ENCODE measurements at regions not wholly inside any gene's neighbourhood (a gene's known extent, or its start where the extent isn't known, plus 50 kb on each side); places are given as distances from the start of the nearest gene placed in this dataset.

DNA sequence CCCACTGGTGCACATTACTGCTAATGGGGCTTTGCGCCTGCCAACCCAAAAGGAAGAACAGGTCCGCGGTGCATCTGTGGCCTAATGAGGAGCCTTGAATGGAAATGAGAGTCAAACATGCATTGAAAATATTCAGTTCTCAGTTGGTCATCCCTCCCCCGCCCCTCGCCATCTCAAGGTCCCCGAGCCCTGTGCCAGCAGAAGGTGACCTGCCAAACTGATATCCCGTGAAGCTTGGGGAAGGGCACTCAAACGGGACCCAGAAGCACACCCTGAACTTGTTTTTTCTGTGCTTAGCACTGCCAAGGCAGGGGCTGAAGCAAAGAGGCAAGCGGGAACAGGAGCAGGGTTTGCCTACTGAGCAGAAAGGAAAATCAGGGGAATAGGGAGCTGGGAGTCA lies 67.9 kb upstream of the ZNF648 start:
- CTCF ChIA-PET (ENCODE audit: low intra/inter-chr PET ratio): no interaction called here
- TF ChIP-seq MBD1 (CRISPR knock-in tag; IDR thresholded peaks at IDR 0.05): no peak
- TF ChIP-seq, protein P1, sequence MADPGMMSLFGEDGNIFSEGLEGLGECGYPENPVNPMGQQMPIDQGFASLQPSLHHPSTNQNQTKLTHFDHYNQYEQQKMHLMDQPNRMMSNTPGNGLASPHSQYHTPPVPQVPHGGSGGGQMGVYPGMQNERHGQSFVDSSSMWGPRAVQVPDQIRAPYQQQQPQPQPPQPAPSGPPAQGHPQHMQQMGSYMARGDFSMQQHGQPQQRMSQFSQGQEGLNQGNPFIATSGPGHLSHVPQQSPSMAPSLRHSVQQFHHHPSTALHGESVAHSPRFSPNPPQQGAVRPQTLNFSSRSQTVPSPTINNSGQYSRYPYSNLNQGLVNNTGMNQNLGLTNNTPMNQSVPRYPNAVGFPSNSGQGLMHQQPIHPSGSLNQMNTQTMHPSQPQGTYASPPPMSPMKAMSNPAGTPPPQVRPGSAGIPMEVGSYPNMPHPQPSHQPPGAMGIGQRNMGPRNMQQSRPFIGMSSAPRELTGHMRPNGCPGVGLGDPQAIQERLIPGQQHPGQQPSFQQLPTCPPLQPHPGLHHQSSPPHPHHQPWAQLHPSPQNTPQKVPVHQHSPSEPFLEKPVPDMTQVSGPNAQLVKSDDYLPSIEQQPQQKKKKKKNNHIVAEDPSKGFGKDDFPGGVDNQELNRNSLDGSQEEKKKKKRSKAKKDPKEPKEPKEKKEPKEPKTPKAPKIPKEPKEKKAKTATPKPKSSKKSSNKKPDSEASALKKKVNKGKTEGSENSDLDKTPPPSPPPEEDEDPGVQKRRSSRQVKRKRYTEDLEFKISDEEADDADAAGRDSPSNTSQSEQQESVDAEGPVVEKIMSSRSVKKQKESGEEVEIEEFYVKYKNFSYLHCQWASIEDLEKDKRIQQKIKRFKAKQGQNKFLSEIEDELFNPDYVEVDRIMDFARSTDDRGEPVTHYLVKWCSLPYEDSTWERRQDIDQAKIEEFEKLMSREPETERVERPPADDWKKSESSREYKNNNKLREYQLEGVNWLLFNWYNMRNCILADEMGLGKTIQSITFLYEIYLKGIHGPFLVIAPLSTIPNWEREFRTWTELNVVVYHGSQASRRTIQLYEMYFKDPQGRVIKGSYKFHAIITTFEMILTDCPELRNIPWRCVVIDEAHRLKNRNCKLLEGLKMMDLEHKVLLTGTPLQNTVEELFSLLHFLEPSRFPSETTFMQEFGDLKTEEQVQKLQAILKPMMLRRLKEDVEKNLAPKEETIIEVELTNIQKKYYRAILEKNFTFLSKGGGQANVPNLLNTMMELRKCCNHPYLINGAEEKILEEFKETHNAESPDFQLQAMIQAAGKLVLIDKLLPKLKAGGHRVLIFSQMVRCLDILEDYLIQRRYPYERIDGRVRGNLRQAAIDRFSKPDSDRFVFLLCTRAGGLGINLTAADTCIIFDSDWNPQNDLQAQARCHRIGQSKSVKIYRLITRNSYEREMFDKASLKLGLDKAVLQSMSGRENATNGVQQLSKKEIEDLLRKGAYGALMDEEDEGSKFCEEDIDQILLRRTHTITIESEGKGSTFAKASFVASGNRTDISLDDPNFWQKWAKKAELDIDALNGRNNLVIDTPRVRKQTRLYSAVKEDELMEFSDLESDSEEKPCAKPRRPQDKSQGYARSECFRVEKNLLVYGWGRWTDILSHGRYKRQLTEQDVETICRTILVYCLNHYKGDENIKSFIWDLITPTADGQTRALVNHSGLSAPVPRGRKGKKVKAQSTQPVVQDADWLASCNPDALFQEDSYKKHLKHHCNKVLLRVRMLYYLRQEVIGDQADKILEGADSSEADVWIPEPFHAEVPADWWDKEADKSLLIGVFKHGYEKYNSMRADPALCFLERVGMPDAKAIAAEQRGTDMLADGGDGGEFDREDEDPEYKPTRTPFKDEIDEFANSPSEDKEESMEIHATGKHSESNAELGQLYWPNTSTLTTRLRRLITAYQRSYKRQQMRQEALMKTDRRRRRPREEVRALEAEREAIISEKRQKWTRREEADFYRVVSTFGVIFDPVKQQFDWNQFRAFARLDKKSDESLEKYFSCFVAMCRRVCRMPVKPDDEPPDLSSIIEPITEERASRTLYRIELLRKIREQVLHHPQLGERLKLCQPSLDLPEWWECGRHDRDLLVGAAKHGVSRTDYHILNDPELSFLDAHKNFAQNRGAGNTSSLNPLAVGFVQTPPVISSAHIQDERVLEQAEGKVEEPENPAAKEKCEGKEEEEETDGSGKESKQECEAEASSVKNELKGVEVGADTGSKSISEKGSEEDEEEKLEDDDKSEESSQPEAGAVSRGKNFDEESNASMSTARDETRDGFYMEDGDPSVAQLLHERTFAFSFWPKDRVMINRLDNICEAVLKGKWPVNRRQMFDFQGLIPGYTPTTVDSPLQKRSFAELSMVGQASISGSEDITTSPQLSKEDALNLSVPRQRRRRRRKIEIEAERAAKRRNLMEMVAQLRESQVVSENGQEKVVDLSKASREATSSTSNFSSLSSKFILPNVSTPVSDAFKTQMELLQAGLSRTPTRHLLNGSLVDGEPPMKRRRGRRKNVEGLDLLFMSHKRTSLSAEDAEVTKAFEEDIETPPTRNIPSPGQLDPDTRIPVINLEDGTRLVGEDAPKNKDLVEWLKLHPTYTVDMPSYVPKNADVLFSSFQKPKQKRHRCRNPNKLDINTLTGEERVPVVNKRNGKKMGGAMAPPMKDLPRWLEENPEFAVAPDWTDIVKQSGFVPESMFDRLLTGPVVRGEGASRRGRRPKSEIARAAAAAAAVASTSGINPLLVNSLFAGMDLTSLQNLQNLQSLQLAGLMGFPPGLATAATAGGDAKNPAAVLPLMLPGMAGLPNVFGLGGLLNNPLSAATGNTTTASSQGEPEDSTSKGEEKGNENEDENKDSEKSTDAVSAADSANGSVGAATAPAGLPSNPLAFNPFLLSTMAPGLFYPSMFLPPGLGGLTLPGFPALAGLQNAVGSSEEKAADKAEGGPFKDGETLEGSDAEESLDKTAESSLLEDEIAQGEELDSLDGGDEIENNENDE (IDR thresholded peaks at IDR 0.05; ENCODE audit: low read depth, low read length): no peak
- no peak for TF ChIP-seq GABPB1 (CRISPR knock-in tag; IDR thresholded peaks at IDR 0.05)
- no peak for TF ChIP-seq ZEB2 (IDR thresholded peaks at IDR 0.05)
- TF ChIP-seq POLR2AphosphoS2 (IDR thresholded peaks at IDR 0.05; ENCODE audit: low read length): no peak
- no peak for TF ChIP-seq MITF (IDR thresholded peaks at IDR 0.05)
- no peak for TF ChIP-seq ZNF263 (CRISPR knock-in tag; IDR thresholded peaks at IDR 0.05; ENCODE audit: borderline replicate concordance)
- no peak for TF ChIP-seq MLX (CRISPR knock-in tag; conservative IDR thresholded peaks at IDR 0.05)

More for the DNA sequence above, 67.9 kb upstream of the ZNF648 start:
- WGBS (ENCODE audit: insufficient coverage, low coverage, missing lambda C conversion rate): 10% methylated on average over 9 of the region's 9 CpGs
- H3K4me3 ChIP-seq: no peak overlapping the region
- H3K4me2 ChIP-seq (ENCODE audit: insufficient read depth, low read length): no peak overlapping the region
- no peaks in the 10 kb centered on the region for H3K36me3 ChIP-seq (ENCODE audit: control insufficient read depth, insufficient read depth, low read length)
- no TSS peak for BruUV-seq (replicated peaks)
- H2AFZ ChIP-seq (ENCODE audit: low read depth, low read length): no peak overlapping the region
- POLR2A ChIA-PET: interaction anchor here (0.8 to 1.8 kb wide), 3 partner anchors 15 to 294 kb away, joined by 3 to 5 read pairs (median 4); no protein-coding TSS in a partner anchor
- in situ Hi-C loops (cut with MboI) (no loop called here), intact Hi-C loops (cut with micrococcal nuclease) (no loop called here)
- no peak for ATAC-seq
- H3K27me3 ChIP-seq (ENCODE audit: control insufficient read depth in 2 of 2, insufficient read depth in 2 of 2, low read length in 2 of 2): peaks cover 26 to 38% of the 10 kb centered on the region in 2 experiments
- no peak for DNase-seq (ENCODE audit: extremely low read depth in 1 of 4, low spot score in 3 of 4)
- no peak for FAIRE-seq
- no peaks in the 10 kb centered on the region for H3K9me1 ChIP-seq (ENCODE audit: control insufficient read depth, insufficient read depth, low read length)
- no peaks in the 10 kb centered on the region for H4K20me1 ChIP-seq (replicated peaks; ENCODE audit: control insufficient read depth, insufficient read depth, low read length)
- no peak overlapping the region for H3K9ac ChIP-seq (ENCODE audit: insufficient read depth in 1 of 2, low read depth in 2 of 2, low read length in 2 of 2)
- no peaks in the 10 kb centered on the region for H3K79me2 ChIP-seq (ENCODE audit: control insufficient read depth, insufficient read depth, low read length)
- no peaks in the 10 kb centered on the region; the same call in 1 of the 2 replicates for H3K9me3 ChIP-seq (replicated peaks; ENCODE audit: control insufficient read depth, insufficient read depth, low read depth, low read length)
- H3K27ac ChIP-seq (ENCODE audit: extremely low read depth, low read depth, low read length): no peak overlapping the region
- H3K4me1 ChIP-seq (replicated peaks in 1 of 2; ENCODE audit: control insufficient read depth in 2 of 2, insufficient read depth in 2 of 2, low read length in 2 of 2): no peaks in the 10 kb centered on the region

Measured in K562 (cell line).